Thymus (tissue), 11 donors: ENCODE measurements at regions not wholly inside any gene's neighbourhood (a gene's known extent, or its start where the extent isn't known, plus 50 kb on each side); places are given as distances from the start of the nearest gene placed in this dataset.

ENCODE experiments used
- DNase-seq, 9 donors: peaks; one replicate each; pipeline ENCODE4 v3.0.0-alpha.2; 2013; ENCODE audit warnings: low spot score in 9 of 9, low read depth in 6 of 9, missing footprints in 1 of 9
- H3K27ac ChIP-seq, 2 donors: one replicate each; pipeline ENCODE4 v1.5.1; 2013; ENCODE audit warnings: control low read depth in 1 of 2, low read depth in 1 of 2, low read length in 1 of 2, mild to moderate bottlenecking in 1 of 2, moderate library complexity in 1 of 2
- H3K27me3 ChIP-seq, 2 donors: one replicate each; pipeline ENCODE4 v1.5.1; 2013; ENCODE audit warnings: low read length in 1 of 2; ENCODE audit not compliant: control insufficient read depth in 2 of 2, insufficient read depth in 1 of 2
- H3K36me3 ChIP-seq, 2 donors: one replicate each; pipeline ENCODE4 v1.5.1; 2013; ENCODE audit warnings: low read length in 1 of 2, mild to moderate bottlenecking in 1 of 2, moderate library complexity in 1 of 2; ENCODE audit not compliant: control insufficient read depth in 2 of 2, insufficient read depth in 2 of 2
- H3K4me1 ChIP-seq, 2 donors: one replicate each; pipeline ENCODE4 v1.5.1; 2013; ENCODE audit warnings: low read length in 2 of 2; ENCODE audit not compliant: control insufficient read depth in 2 of 2, insufficient read depth in 2 of 2
- H3K4me3 ChIP-seq, 2 donors: one replicate each; pipeline ENCODE4 v1.5.1; 2013; ENCODE audit warnings: low read length in 2 of 2, control low read depth in 1 of 2, mild to moderate bottlenecking in 1 of 2
- H3K9me3 ChIP-seq, 2 donors: one replicate each; pipeline ENCODE4 v1.5.1; 2013; ENCODE audit warnings: low read length in 1 of 2, mild to moderate bottlenecking in 1 of 2; ENCODE audit not compliant: control insufficient read depth in 2 of 2, insufficient read depth in 1 of 2
- WGBS: extraction: QIAGEN DNeasy Blood & Tissue Kit; methylation state at CpG from one replicate; pipeline ENCODE4 v1.1.7; 2013; 5-methylcytosine and 5-hydroxymethylcytosine counted together
- donor health status: healthy.

DNA sequence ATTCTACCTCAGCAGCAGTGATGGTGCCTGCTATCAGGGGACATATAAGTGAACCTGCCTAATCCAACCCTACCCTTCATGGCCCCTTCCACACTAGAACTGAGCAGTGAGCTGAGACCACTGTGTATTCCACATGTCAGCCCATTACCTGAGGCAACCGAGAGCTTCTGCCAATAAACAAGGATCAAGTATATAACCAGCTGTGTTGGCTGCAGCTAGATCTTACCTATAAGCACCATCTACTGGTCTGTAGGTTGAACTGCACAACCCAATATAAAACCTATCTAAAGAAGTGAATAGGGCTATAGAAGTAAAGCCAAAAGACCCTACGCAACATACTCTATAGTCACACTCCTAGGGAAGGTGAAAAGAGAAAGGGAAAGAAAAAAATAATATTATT, 376.9 kb downstream of the HHIPL2 start:
- no peaks in the 10 kb centered on the region for H3K4me1 ChIP-seq
- DNase-seq = peak in 2 of 9 donors; percentile 2 to 21
- no peak overlapping the region for H3K27ac ChIP-seq
- peaks cover 0 to 6% of the 10 kb centered on the region in 2 donors for H3K9me3 ChIP-seq
- no peaks in the 10 kb centered on the region for H3K27me3 ChIP-seq
- H3K36me3 ChIP-seq = no peaks in the 10 kb centered on the region
- 81% methylated on average over 2 of the region's 2 CpGs for WGBS
- no peak overlapping the region for H3K4me3 ChIP-seq

DNA sequence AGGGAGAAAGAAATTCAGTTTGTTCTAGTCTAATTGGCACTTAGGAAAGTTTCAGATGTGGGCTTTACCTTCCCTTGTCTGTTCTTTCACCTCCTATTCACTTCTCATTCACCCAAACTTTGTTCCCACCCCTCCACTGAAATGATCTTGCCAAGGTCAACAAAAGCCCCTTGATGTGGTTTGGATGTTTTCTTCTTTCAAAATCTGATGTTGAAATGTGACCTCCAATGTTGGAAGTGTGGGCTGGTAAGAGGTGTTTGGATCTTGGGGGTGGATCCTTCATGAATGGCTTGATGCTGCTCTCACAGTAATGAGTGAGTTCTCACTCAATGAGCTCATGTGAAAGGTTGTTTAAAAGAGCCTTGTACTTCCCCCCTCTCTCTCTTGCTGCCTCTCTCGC, 379.3 kb downstream of the HHIPL2 start:
- no peak overlapping the region for H3K27ac ChIP-seq
- no peak overlapping the region for H3K4me3 ChIP-seq
- H3K27me3 ChIP-seq = no peaks in the 10 kb centered on the region
- no peak for DNase-seq
- H3K9me3 ChIP-seq = peaks cover 0 to 6% of the 10 kb centered on the region in 2 donors
- WGBS = 87% methylated on average over 1 of the region's 1 CpG
- no peaks in the 10 kb centered on the region for H3K36me3 ChIP-seq
- H3K4me1 ChIP-seq = no peaks in the 10 kb centered on the region

DNA sequence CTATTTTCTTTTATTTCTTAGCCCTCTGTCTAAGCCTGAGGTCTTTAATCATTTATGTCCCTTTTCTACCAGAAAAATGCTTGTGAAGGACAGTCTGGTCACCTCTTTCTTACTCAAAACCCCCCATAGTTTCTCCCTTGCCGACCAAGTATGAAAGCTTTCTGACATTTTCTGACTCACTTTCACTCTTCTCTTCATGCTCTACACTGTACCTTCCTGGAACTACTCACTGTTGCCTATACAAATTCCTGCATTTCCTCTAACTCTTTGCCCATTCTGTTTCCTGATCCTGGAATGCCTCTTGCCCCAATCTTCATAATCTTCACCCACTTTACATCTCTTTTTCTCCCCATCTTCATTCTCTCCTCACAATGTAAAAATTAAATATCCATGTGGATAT, 380.0 kb downstream of the HHIPL2 start:
- Histone ChIP-seq H3K4me1 (no peaks in the 10 kb centered on the region), H3K4me3 (no peak overlapping the region), H3K36me3 (no peaks in the 10 kb centered on the region), H3K27ac (no peak overlapping the region), H3K9me3 (peaks cover 0 to 6% of the 10 kb centered on the region in 2 donors), H3K27me3 (no peaks in the 10 kb centered on the region)
- DNase-seq = no peak
- 91% methylated on average over 1 of the region's 1 CpG for WGBS

DNA sequence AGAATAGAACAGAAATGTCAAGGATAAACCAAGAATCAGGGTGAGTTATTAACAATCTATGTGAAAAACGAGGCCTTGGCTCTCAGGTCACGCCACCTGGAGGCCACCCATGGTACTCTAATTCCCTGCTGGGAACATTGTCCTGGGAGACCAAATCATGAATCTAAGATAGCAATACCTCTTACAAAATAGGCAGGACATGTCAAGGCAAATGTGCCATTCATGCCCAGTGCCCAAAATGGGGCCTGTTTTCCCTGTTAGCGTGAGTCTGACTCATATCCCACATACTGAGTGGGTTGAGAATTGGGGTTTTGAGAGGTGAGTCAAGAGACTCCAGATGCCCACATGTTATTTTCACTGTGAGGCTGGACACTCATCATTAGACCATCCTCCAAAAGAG, 380.8 kb downstream of the HHIPL2 start:
- H3K27me3 ChIP-seq = no peaks in the 10 kb centered on the region
- H3K36me3 ChIP-seq = no peaks in the 10 kb centered on the region
- WGBS = 90% methylated on average over 3 of the region's 3 CpGs
- no peak overlapping the region for H3K4me3 ChIP-seq
- H3K4me1 ChIP-seq = no peaks in the 10 kb centered on the region
- peaks cover 0 to 6% of the 10 kb centered on the region in 2 donors for H3K9me3 ChIP-seq
- DNase-seq = peak in 2 of 9 donors; percentile 11 to 18
- no peak overlapping the region for H3K27ac ChIP-seq

DNA sequence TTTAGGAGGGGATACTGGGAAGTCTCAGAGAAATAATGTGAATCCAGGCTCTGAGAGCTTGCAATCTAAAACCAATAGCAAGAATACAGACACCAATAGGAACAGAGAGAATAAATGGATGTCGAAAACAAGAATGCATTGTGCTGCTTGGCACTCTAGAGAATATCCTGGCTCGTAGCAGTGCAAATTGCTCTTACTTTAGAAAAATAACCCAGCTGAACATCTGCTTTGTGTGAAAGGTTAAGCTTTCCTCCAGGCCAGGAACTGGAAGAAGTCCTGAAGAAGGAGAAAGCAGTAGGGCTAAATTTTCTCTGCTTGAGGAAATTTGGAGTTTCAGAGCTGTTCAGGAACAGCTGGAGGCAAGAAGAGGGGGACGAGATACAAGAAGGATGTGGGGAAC, 382.3 kb downstream of the HHIPL2 start:
- Histone ChIP-seq H3K4me3 (no peak overlapping the region), H3K36me3 (no peaks in the 10 kb centered on the region), H3K4me1 (no peaks in the 10 kb centered on the region), H3K27ac (no peak overlapping the region), H3K27me3 (no peaks in the 10 kb centered on the region), H3K9me3 (peaks cover 0 to 6% of the 10 kb centered on the region in 2 donors)
- no peak for DNase-seq
- WGBS = 89% methylated on average over 3 of the region's 3 CpGs

DNA sequence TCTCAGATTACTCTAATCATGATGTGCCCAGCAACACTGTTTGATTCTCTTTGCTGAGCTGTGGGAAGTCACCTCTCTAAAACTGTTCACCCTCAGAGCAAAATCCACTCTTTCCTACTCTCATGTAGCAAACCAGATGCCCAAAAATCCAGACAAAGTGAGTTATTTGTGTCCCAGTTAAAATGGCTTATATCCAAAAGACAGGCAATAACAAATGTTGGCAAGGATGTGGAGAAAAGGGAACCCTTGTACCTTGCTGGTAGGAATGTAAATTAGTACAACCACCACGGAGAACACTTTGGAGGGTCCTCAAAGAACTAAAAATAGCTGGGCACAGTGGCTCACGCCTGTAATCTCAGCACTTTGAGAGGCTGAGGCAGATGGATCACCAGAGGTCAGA, 384.0 kb downstream of the HHIPL2 start:
- no peak overlapping the region for H3K4me3 ChIP-seq
- no peak for DNase-seq
- 88% methylated on average over 2 of the region's 2 CpGs for WGBS
- no peaks in the 10 kb centered on the region for H3K4me1 ChIP-seq
- H3K9me3 ChIP-seq = no peaks in the 10 kb centered on the region
- no peak overlapping the region for H3K27ac ChIP-seq
- no peaks in the 10 kb centered on the region for H3K27me3 ChIP-seq
- no peaks in the 10 kb centered on the region for H3K36me3 ChIP-seq

DNA sequence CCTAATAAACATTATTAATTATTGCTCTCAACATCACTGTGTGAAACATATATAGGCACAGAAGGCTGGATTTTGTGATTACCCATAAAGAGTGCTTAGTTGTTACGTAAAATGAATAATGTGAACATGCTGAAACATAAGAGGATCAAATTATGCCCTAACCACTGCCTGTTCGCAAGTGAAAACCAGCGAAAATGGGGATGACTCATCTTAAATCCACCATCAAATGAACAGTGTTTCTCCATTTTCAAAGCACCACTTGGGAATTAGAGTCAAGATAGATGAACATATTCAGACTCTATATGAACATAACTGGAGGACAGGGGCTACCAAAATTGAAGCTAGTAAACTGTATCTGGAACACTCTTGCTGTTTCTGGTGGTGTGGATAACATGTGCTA, 386.2 kb downstream of the HHIPL2 start:
- no peaks in the 10 kb centered on the region for H3K4me1 ChIP-seq
- no peaks in the 10 kb centered on the region for H3K27me3 ChIP-seq
- H3K4me3 ChIP-seq = no peak overlapping the region
- 83% methylated on average over 3 of the region's 3 CpGs for WGBS
- DNase-seq = no peak
- H3K9me3 ChIP-seq = peaks cover 0 to 3% of the 10 kb centered on the region in 2 donors
- no peaks in the 10 kb centered on the region for H3K36me3 ChIP-seq
- no peak overlapping the region for H3K27ac ChIP-seq

DNA sequence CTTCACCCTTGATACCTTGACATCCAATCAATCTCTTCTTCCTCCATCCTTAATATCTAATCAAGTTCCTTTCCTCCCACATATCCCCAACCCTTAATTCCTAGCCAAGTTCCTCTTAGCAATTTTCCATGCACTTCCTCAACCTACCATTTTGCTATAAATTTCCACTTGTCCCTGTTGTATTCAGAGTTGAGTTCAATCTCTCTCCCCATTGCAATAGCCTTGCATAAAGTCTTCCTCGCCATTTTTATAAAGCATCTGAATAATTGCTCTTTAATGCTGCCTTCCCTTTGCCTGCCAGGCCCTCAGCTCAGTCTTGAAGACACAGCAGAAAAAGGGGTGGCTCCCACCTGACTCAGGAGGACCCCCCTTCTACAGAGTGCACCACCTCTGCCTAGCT, 390.3 kb downstream of the HHIPL2 start:
- no peaks in the 10 kb centered on the region for H3K36me3 ChIP-seq
- no peaks in the 10 kb centered on the region for H3K4me1 ChIP-seq
- no peak overlapping the region for H3K27ac ChIP-seq
- DNase-seq = no peak
- WGBS = 96% methylated on average over 1 of the region's 1 CpG
- H3K4me3 ChIP-seq = no peak overlapping the region
- peaks cover 0 to 3% of the 10 kb centered on the region in 2 donors for H3K9me3 ChIP-seq
- no peaks in the 10 kb centered on the region for H3K27me3 ChIP-seq

DNA sequence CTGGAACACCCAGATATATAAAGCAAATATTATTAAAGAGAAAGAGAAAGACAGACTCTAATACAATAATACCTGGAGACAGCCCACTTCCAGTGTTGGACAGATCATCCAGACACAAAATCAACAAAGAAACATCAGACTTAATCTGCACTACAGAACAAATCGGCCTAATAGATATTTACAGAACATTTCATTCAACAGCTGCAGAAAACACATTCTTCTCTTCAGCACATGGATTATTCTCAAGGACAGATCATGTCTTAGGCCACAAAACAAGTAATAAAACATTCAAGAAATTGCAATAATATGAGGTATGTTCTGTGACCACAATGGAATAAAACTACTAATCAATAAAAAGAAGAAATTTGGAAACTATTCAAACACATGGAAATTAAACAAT, 398.3 kb upstream of the DUSP10 start:
- Histone ChIP-seq H3K27me3 (no peaks in the 10 kb centered on the region), H3K9me3 (no peaks in the 10 kb centered on the region), H3K27ac (no peak overlapping the region), H3K4me3 (no peak overlapping the region), H3K36me3 (no peaks in the 10 kb centered on the region), H3K4me1 (no peaks in the 10 kb centered on the region)
- WGBS = 92% methylated on average over 1 of the region's 1 CpG
- no peak for DNase-seq

DNA sequence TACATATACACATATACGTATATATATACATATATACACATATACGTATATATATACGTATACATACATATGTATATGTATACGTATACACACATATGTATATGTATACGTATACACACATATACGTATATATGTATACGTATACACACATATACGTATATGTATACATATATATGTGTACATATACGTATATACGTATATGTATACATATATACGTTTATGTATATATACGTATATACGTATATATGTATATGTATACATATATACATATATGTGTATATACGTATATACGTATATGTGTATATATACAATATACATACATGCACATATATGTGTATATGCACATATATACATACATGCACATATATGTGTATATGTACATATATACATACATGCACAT, 396.2 kb upstream of the DUSP10 start:
- H3K27me3 ChIP-seq = no peaks in the 10 kb centered on the region
- no peaks in the 10 kb centered on the region for H3K36me3 ChIP-seq
- no peak overlapping the region for H3K27ac ChIP-seq
- no peak overlapping the region for H3K4me3 ChIP-seq
- no peak for DNase-seq
- H3K4me1 ChIP-seq = no peaks in the 10 kb centered on the region
- 97% methylated on average over 15 of the region's 15 CpGs for WGBS
- H3K9me3 ChIP-seq = no peaks in the 10 kb centered on the region
